ENCODE measurements at regions not wholly inside any gene's neighbourhood (a gene's known extent, or its start where the extent isn't known, plus 50 kb on each side); places are given as distances from the start of the nearest gene placed in this dataset.

DNA sequence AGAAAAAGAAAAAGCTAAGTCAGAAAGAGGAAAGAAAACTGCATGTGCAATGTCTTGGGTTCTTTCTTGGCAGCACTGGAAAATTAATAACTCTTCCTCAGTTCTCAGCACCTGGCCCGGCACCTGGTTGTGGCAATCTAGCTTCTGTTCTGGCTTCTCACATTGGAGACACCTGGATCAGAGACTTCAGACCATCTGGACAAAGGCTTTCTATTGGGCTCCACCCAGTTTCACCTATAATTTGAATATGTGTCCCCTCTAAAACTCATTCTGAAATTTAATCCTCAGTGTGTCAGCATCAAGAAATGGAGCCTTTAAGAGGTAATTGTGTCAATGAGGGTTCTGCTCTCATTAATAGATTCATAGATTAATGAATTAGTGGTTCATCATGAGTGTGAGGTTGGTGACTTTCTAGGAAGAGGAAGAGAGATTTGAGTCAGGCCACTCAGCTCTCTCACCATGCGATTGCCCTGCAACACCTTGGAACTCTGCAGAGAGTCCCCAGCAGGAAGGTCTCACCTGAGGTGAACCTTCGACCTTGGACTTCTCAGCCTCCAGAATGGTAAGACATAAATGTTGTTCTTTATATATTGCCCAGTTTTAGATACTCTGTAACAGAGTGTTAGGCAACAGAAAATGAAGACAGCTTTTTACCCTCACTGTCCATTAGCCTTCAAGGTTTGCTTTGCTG lies 679.9 kb downstream of the NTRK3 start:
- no peak overlapping the region for H3K4me3 Mint-ChIP-seq
- no peaks in the 10 kb centered on the region for H3K9me3 Mint-ChIP-seq
- no peak for TF ChIP-seq CTCF (IDR thresholded peaks at IDR 0.05)
- peaks cover 3% of the 10 kb centered on the region for H3K27me3 Mint-ChIP-seq (ENCODE audit: low read depth, poor library complexity)
- H3K36me3 Mint-ChIP-seq (ENCODE audit: low read depth): no peaks in the 10 kb centered on the region
- no peak for DNase-seq
- H3K4me1 Mint-ChIP-seq: no peaks in the 10 kb centered on the region
- H3K27ac Mint-ChIP-seq: no peak overlapping the region

- TF ChIP-seq CTCF (IDR thresholded peaks at IDR 0.05): no peak
- no peak overlapping the region for H3K27ac Mint-ChIP-seq
- H3K27me3 Mint-ChIP-seq (ENCODE audit: low read depth, poor library complexity): peaks cover 3% of the 10 kb centered on the region
- H3K4me1 Mint-ChIP-seq: no peaks in the 10 kb centered on the region
- H3K4me3 Mint-ChIP-seq: no peak overlapping the region
- no peak for DNase-seq
- H3K9me3 Mint-ChIP-seq: no peaks in the 10 kb centered on the region
- H3K36me3 Mint-ChIP-seq (ENCODE audit: low read depth): no peaks in the 10 kb centered on the region
Measured at GRCh38 chr15:87575896-87576473, 680.6 kb downstream of the NTRK3 start.

DNA sequence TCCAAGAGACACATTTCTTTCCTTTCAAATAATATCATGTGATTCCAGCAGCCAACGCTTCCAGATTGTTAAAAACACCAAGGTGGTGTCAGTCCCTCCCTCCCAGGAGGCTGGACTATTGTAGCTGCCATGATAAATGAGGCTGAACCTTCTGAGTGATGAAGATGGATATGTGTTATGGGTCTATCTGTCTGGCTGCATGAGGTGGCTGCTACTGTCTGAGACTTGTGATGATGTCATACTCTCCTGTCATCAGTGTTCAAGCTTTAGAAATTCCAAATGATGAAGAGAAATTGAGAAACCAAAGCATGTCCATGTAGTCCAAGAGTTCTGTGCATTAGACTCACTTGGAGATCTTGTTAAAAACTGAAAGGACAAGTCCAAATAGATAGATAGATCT lies 683.0 kb downstream of the NTRK3 start:
- Mint-ChIP-seq H3K27me3 (ENCODE audit: low read depth, poor library complexity) (peaks cover 7% of the 10 kb centered on the region), H3K4me3 (no peak overlapping the region), H3K9me3 (no peaks in the 10 kb centered on the region), H3K4me1 (no peaks in the 10 kb centered on the region), H3K36me3 (ENCODE audit: low read depth) (no peaks in the 10 kb centered on the region), H3K27ac (no peak overlapping the region)
- no peak for DNase-seq
- TF ChIP-seq CTCF (IDR thresholded peaks at IDR 0.05): no peak

DNA sequence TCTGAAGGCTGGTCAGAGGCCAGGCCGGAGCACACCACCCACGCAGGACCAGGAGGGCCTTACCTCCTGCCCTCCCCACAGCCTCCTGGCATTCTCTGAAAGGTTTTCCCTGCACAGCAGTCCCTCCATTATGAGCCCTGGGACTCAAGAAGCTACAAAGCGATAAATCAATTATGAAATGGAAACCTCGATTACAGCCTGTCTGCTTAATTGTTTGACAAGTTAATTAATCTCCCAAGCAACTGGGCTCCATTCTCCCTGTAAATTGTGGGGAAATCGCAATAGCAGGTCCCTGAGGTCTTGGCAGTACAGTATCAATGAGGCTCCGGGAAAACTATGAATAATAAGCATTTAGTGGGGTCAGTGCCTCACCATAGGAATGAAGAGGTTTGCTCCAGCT lies 683.5 kb downstream of the NTRK3 start:
- no peaks in the 10 kb centered on the region for H3K9me3 Mint-ChIP-seq
- H3K36me3 Mint-ChIP-seq (ENCODE audit: low read depth): no peaks in the 10 kb centered on the region
- DNase-seq: no peak
- no peak overlapping the region for H3K27ac Mint-ChIP-seq
- peaks cover 7% of the 10 kb centered on the region for H3K27me3 Mint-ChIP-seq (ENCODE audit: low read depth, poor library complexity)
- no peaks in the 10 kb centered on the region for H3K4me1 Mint-ChIP-seq
- no peak overlapping the region for H3K4me3 Mint-ChIP-seq
- no peak for TF ChIP-seq CTCF (IDR thresholded peaks at IDR 0.05)

- Mint-ChIP-seq H3K36me3 (ENCODE audit: low read depth) (no peaks in the 10 kb centered on the region), H3K27me3 (ENCODE audit: low read depth, poor library complexity) (peaks cover 9% of the 10 kb centered on the region), H3K9me3 (no peaks in the 10 kb centered on the region), H3K27ac (no peak overlapping the region), H3K4me1 (no peaks in the 10 kb centered on the region), H3K4me3 (no peak overlapping the region)
- no peak for DNase-seq
- TF ChIP-seq CTCF (IDR thresholded peaks at IDR 0.05): no peak
Measured at GRCh38 chr15:87572381-87572910, 684.1 kb downstream of the NTRK3 start.

- DNase-seq: no peak
- Mint-ChIP-seq H3K27me3 (ENCODE audit: low read depth, poor library complexity) (peaks cover 11% of the 10 kb centered on the region), H3K27ac (no peak overlapping the region), H3K4me3 (no peak overlapping the region), H3K4me1 (no peaks in the 10 kb centered on the region), H3K36me3 (ENCODE audit: low read depth) (no peaks in the 10 kb centered on the region), H3K9me3 (no peaks in the 10 kb centered on the region)
- TF ChIP-seq CTCF (IDR thresholded peaks at IDR 0.05): no peak
Measured at GRCh38 chr15:87570206-87570605, 686.3 kb downstream of the NTRK3 start.

Data from nephron progenitor cell (in vitro differentiated cells).